B cell (primary cell): ENCODE measurements at regions not wholly inside any gene's neighbourhood (a gene's known extent, or its start where the extent isn't known, plus 50 kb on each side); places are given as distances from the start of the nearest gene placed in this dataset.
"Not testable (repeated sequence)": the region's sequence is repeated elsewhere in the genome, so short reads cannot be mapped to it uniquely, and the experiment has no call there.

Experiments used
- ATAC-seq: fragments of 200-7000 bp; cut with Tn5 transposase; one replicate; pipeline ENCODE4 v1.10.0; 2021; ENCODE audit warnings: low read depth, mild to moderate bottlenecking, moderate number of reproducible peaks, moderate library complexity
- CTCF ChIA-PET: fragments of 350-600 bp; sonication (Branson Sonifier 250); formaldehyde crosslinking; loops from one replicate; lab custom pipeline; 2021; ENCODE audit warnings: antibody characterized with exemption, inconsistent platforms; lab: Charles Lee
- POLR2A ChIA-PET: fragments of 350-600 bp; sonication (Branson Sonifier 250); formaldehyde crosslinking; loops from one replicate; lab custom pipeline; 2021; ENCODE audit warnings: antibody characterized with exemption; lab: Charles Lee
- DNase-seq: peaks from one replicate; pipeline ENCODE4 v3.0.0; 2013
- H2AFZ ChIP-seq: 2 replicates; pipeline ENCODE4 v1.6.1; 2012; ENCODE audit warnings: mild to moderate bottlenecking, low read depth, low read length; ENCODE audit not compliant: insufficient read depth, poor library complexity, severe bottlenecking
- H3K27ac ChIP-seq, 2 donors: 1 replicate in 1 of 2; 2 replicates in 1 of 2; pipeline ENCODE4 v1.5.1; 2012 to 2013; ENCODE audit warnings: low read length in 2 of 2, mild to moderate bottlenecking in 2 of 2, moderate library complexity in 1 of 2
- H3K27me3 ChIP-seq, 4 experiments: fragments of 200-600 bp in 1 of 4; sonication (generic) in 1 of 4; replicated peaks in 1 of 4; 1 replicate in 2 of 4; 2 replicates in 2 of 4; pipeline versions ENCODE4 v1.6.1 to v1.7.0; 2013 to 2016; ENCODE audit warnings: low read length in 3 of 4, mild to moderate bottlenecking in 2 of 4, mixed read lengths in 1 of 4, moderate library complexity in 1 of 4; ENCODE audit not compliant: insufficient read depth in 4 of 4, control insufficient read depth in 3 of 4; ENCODE audit errors: control extremely low read depth in 1 of 4
- H3K36me3 ChIP-seq, 2 experiments: replicated peaks in 1 of 2; 1 replicate in 1 of 2; 2 replicates in 1 of 2; pipeline versions ENCODE4 v1.6.1 to v1.7.1; 2013; ENCODE audit warnings: low read length in 1 of 2; ENCODE audit not compliant: insufficient read depth in 2 of 2, control insufficient read depth in 1 of 2; ENCODE audit errors: control extremely low read depth in 1 of 2, extremely low read depth in 1 of 2
- H3K4me1 ChIP-seq, 2 donors: fragments of 200-600 bp in 1 of 2; sonication (generic) in 1 of 2; 1 replicate in 1 of 2; 2 replicates in 1 of 2; pipeline versions ENCODE4 v1.5.1 to v1.6.1; 2013 to 2017; ENCODE audit warnings: low read length in 2 of 2; ENCODE audit not compliant: control insufficient read depth in 2 of 2, insufficient read depth in 2 of 2
- H3K4me2 ChIP-seq: replicated peaks from 2 replicates; pipeline ENCODE3; 2012; ENCODE audit warnings: mild to moderate bottlenecking, low read depth, low read length; ENCODE audit not compliant: poor library complexity, severe bottlenecking
- H3K4me3 ChIP-seq, 5 experiments: fragments of 200-600 bp in 1 of 5; sonication (generic) in 1 of 5; 1 replicate in 3 of 5; 2 replicates in 2 of 5; pipeline versions ENCODE4 v1.5.1 to v1.7.0; 2011 to 2016; ENCODE audit warnings: low read length in 4 of 5, mild to moderate bottlenecking in 4 of 5, low read depth in 2 of 5, control low read depth in 1 of 5, moderate library complexity in 1 of 5; ENCODE audit not compliant: insufficient read depth in 1 of 5; ENCODE audit errors: control extremely low read depth in 1 of 5, extremely low read depth in 1 of 5
- H3K79me2 ChIP-seq: fragments of 200-600 bp; sonication (generic); one replicate; pipeline ENCODE4 v1.6.0; 2016; ENCODE audit warnings: low read length; ENCODE audit not compliant: control insufficient read depth, insufficient read depth
- H3K9ac ChIP-seq: fragments of 200-600 bp; sonication (generic); 2 replicates; pipeline ENCODE4 v1.6.1; 2017; ENCODE audit warnings: mild to moderate bottlenecking, low read length, moderate library complexity
- H3K9me3 ChIP-seq, 3 donors: one replicate each; pipeline versions ENCODE4 v1.6.1 to v1.7.1; 2013; ENCODE audit warnings: low read length in 2 of 3; ENCODE audit not compliant: control insufficient read depth in 2 of 3, insufficient read depth in 1 of 3; ENCODE audit errors: control extremely low read depth in 1 of 3
- H4K20me1 ChIP-seq: 2 replicates; pipeline ENCODE4 v1.6.0; 2012; ENCODE audit warnings: mild to moderate bottlenecking, low read length; ENCODE audit not compliant: insufficient read depth, control insufficient read depth, poor library complexity, severe bottlenecking
- H3K27ac Mint-ChIP-seq: one replicate; pipeline ENCODE4 v1.8.0; 2021; ENCODE audit warnings: mixed read lengths
- H3K27me3 Mint-ChIP-seq: one replicate; pipeline ENCODE4 v1.8.0; 2021; ENCODE audit warnings: mixed read lengths
- H3K4me1 Mint-ChIP-seq: one replicate; pipeline ENCODE4 v1.8.0; 2021; ENCODE audit warnings: mixed read lengths
- H3K4me3 Mint-ChIP-seq: one replicate; pipeline ENCODE4 v1.8.0; 2021; ENCODE audit warnings: mixed read lengths
- H3K9me3 Mint-ChIP-seq: one replicate; pipeline ENCODE4 v1.8.0; 2022; ENCODE audit warnings: mixed read lengths; ENCODE audit not compliant: insufficient read depth
- WGBS: methylation state at CpG from one replicate; pipeline ENCODE4 v1.1.5; 2013; ENCODE audit warnings: missing lambda C conversion rate; ENCODE audit not compliant: insufficient coverage; 5-methylcytosine and 5-hydroxymethylcytosine counted together
- intact Hi-C: fragments of 100-400 bp; cut with micrococcal nuclease; formaldehyde crosslinking; loops from one replicate; pipeline ENCODE4 v1.10.0; 2022

GRCh38 chr15:21692471-21693102, 184.9 kb downstream of the POTEB start:
- H4K20me1 ChIP-seq, H3K9me3 Mint-ChIP-seq, H3K27me3 Mint-ChIP-seq, H3K9me3 ChIP-seq, CTCF ChIA-PET, H3K4me3 Mint-ChIP-seq, H2AFZ ChIP-seq, H3K4me2 ChIP-seq, POLR2A ChIA-PET, H3K4me1 Mint-ChIP-seq, ATAC-seq, H3K4me1 ChIP-seq, H3K27ac ChIP-seq, H3K79me2 ChIP-seq, H3K36me3 ChIP-seq, DNase-seq, H3K4me3 ChIP-seq, H3K9ac ChIP-seq, H3K27me3 ChIP-seq, H3K27ac Mint-ChIP-seq, intact Hi-C loops: not testable (repeated sequence)
- WGBS = no CpG with 5 or more reads among the region's 4 CpGs

- H3K4me3 Mint-ChIP-seq, DNase-seq, H3K27ac Mint-ChIP-seq, H3K27me3 Mint-ChIP-seq, CTCF ChIA-PET, H3K79me2 ChIP-seq, H3K4me3 ChIP-seq, POLR2A ChIA-PET, H3K9ac ChIP-seq, H3K4me1 ChIP-seq, H3K27ac ChIP-seq, H3K27me3 ChIP-seq, H2AFZ ChIP-seq, H3K36me3 ChIP-seq, H3K9me3 ChIP-seq, intact Hi-C loops, H4K20me1 ChIP-seq, H3K9me3 Mint-ChIP-seq, H3K4me2 ChIP-seq, H3K4me1 Mint-ChIP-seq: not testable (repeated sequence)
- WGBS = no CpG with 5 or more reads among the region's 17 CpGs
- peak; percentile 51 for ATAC-seq
These were observed 216.6 kb upstream of the POTEB3 start for GRCh38 chr15:21656798-21657397.

GRCh38 chr15:21656114-21656746, 215.9 kb upstream of the POTEB3 start:
- ATAC-seq = not testable (repeated sequence)

GRCh38 chr15:21653707-21654106, 213.4 kb upstream of the POTEB3 start:
- H3K36me3 ChIP-seq, H3K4me2 ChIP-seq, H3K4me3 ChIP-seq, H3K79me2 ChIP-seq, CTCF ChIA-PET, DNase-seq, H3K9me3 Mint-ChIP-seq, H2AFZ ChIP-seq, intact Hi-C loops, H4K20me1 ChIP-seq, H3K27me3 ChIP-seq, H3K9me3 ChIP-seq, H3K4me1 Mint-ChIP-seq, H3K4me3 Mint-ChIP-seq, H3K9ac ChIP-seq, POLR2A ChIA-PET, ATAC-seq, H3K27ac ChIP-seq, H3K27ac Mint-ChIP-seq, H3K27me3 Mint-ChIP-seq, H3K4me1 ChIP-seq: not testable (repeated sequence)
- WGBS = no CpG with 5 or more reads among the region's 5 CpGs

More at GRCh38 chr15:21656114-21656746, 215.9 kb upstream of the POTEB3 start:
- H4K20me1 ChIP-seq, H3K27me3 Mint-ChIP-seq, H3K36me3 ChIP-seq, H3K4me1 ChIP-seq, intact Hi-C loops, H3K79me2 ChIP-seq, POLR2A ChIA-PET, H3K9me3 ChIP-seq, H3K4me2 ChIP-seq, H2AFZ ChIP-seq, CTCF ChIA-PET, H3K27ac ChIP-seq, DNase-seq, H3K4me3 ChIP-seq, H3K4me1 Mint-ChIP-seq, H3K27ac Mint-ChIP-seq, H3K27me3 ChIP-seq, H3K9ac ChIP-seq, H3K9me3 Mint-ChIP-seq, H3K4me3 Mint-ChIP-seq: not testable (repeated sequence)
- no CpG with 5 or more reads among the region's 16 CpGs for WGBS
